GM10266 (cell line): ENCODE measurements at regions not wholly inside any gene's neighbourhood (a gene's known extent, or its start where the extent isn't known, plus 50 kb on each side); places are given as distances from the start of the nearest gene placed in this dataset.
"Not testable (repeated sequence)": the region's sequence is repeated elsewhere in the genome, so short reads cannot be mapped to it uniquely, and the experiment has no call there.

Experiments
- DNase-seq: peaks from one replicate; pipeline ENCODE4 v3.0.0; 2012; ENCODE audit errors: extremely low spot score
- CTCF ChIP-seq: IDR thresholded peaks from 2 replicates; pipeline ENCODE4 v1.5.1; 2012; ENCODE audit warnings: mild to moderate bottlenecking, low read depth; ENCODE audit not compliant: control insufficient read depth, insufficient read depth; ENCODE audit errors: missing control alignments

- TF ChIP-seq CTCF = no peak
- no peak for DNase-seq
Observed at GRCh38 chr10:125534515-125534914, 148.4 kb downstream of the TEX36 start.

GRCh38 chr10:125533866-125534265, 149.1 kb downstream of the TEX36 start:
- no peak for TF ChIP-seq CTCF
- no peak for DNase-seq

- no peak for TF ChIP-seq CTCF
- DNase-seq = no peak
Observed at GRCh38 chr10:125531465-125531864, 151.5 kb downstream of the TEX36 start.

GRCh38 chr10:125523347-125523746, 159.6 kb downstream of the TEX36 start:
- TF ChIP-seq CTCF = no peak
- no peak for DNase-seq

- DNase-seq = no peak
- TF ChIP-seq CTCF = peak; percentile 28
Observed at GRCh38 chr10:125521721-125522680, 161.0 kb downstream of the TEX36 start.

- TF ChIP-seq CTCF = no peak
- no peak for DNase-seq
Observed at GRCh38 chr10:125520968-125521367, 162.0 kb downstream of the TEX36 start.

GRCh38 chr10:125518397-125518796, 164.6 kb downstream of the TEX36 start:
- not testable (repeated sequence) for DNase-seq
